H1 (cell line): ENCODE measurements at regions not wholly inside any gene's neighbourhood (a gene's known extent, or its start where the extent isn't known, plus 50 kb on each side); places are given as distances from the start of the nearest gene placed in this dataset.

Source experiments
- CTCF ChIA-PET: fragments of 300-600 bp; sonication (Branson Sonifier 250); formaldehyde crosslinking; loops from one replicate; lab custom pipeline; 2021; ENCODE audit not compliant: partially characterized antibody; lab: Charles Lee
- POLR2A ChIA-PET: fragments of 300-600 bp; sonication (Branson Sonifier 250); formaldehyde crosslinking; loops from one replicate; lab custom pipeline; 2021; ENCODE audit warnings: inconsistent platforms; ENCODE audit not compliant: partially characterized antibody; lab: Charles Lee
- DNase-seq, 2 experiments: peaks; one replicate each; pipeline versions ENCODE4 v3.0.0 to v3.0.0-alpha.2; 2010 to 2022; ENCODE audit warnings: low spot score in 2 of 2, low read depth in 1 of 2, mixed read lengths in 1 of 2
- FAIRE-seq: peaks from 2 replicates; lab custom pipeline; 2011; peaks lifted over from hg19 to GRCh38; lab: Jason Lieb, UNC
- H2AFZ ChIP-seq: 2 replicates; pipeline ENCODE4 v1.8.1; 2012; ENCODE audit warnings: low read length, inconsistent platforms
- H2AK5ac ChIP-seq: 2 replicates; pipeline ENCODE4 v1.6.1; 2013; ENCODE audit warnings: low read depth, low read length
- H2BK120ac ChIP-seq: replicated peaks from 2 replicates; pipeline ENCODE3; 2013; ENCODE audit warnings: low read depth, low read length, inconsistent platforms
- H2BK12ac ChIP-seq: 2 replicates; pipeline ENCODE4 v1.6.1; 2013; ENCODE audit warnings: low read depth, low read length
- H2BK15ac ChIP-seq: 2 replicates; pipeline ENCODE4 v1.6.1; 2013; ENCODE audit warnings: low read length
- H2BK20ac ChIP-seq: 2 replicates; pipeline ENCODE4 v1.6.1; 2013; ENCODE audit warnings: low read length
- H2BK5ac ChIP-seq: 2 replicates; pipeline ENCODE4 v1.6.1; 2013; ENCODE audit warnings: low read depth, low read length
- H3K14ac ChIP-seq: 2 replicates; pipeline ENCODE4 v1.6.1; 2013; ENCODE audit warnings: inconsistent platforms; ENCODE audit not compliant: insufficient read length
- H3K18ac ChIP-seq: 2 replicates; pipeline ENCODE4 v1.6.1; 2013; ENCODE audit warnings: low read length; ENCODE audit errors: extremely low read depth
- H3K23ac ChIP-seq: 2 replicates; pipeline ENCODE4 v1.6.1; 2013; ENCODE audit warnings: inconsistent platforms; ENCODE audit not compliant: insufficient read length
- H3K23me2 ChIP-seq: 2 replicates; pipeline ENCODE4 v1.6.1; 2013; ENCODE audit warnings: low read depth, low read length
- H3K27ac ChIP-seq: 2 replicates; pipeline ENCODE4 v1.6.1; 2011; ENCODE audit warnings: low read depth, low read length, inconsistent platforms
- H3K27me3 ChIP-seq, 4 experiments: replicated peaks in 1 of 4; 1 replicate in 1 of 4; 2 replicates in 3 of 4; pipeline versions ENCODE4 v1.6.1 to v1.8.1; 2011 to 2013; ENCODE audit warnings: low read length in 3 of 4, mild to moderate bottlenecking in 3 of 4, inconsistent platforms in 2 of 4, mixed read lengths in 2 of 4, moderate library complexity in 1 of 4; ENCODE audit not compliant: control insufficient read depth in 3 of 4, insufficient read depth in 3 of 4; ENCODE audit errors: extremely low read depth in 1 of 4
- H3K36me3 ChIP-seq, 4 experiments: 2 replicates each; pipeline versions ENCODE4 v1.6.1 to v1.8.1; 2011 to 2013; ENCODE audit warnings: mild to moderate bottlenecking in 4 of 4, low read length in 3 of 4, moderate library complexity in 2 of 4, control low read depth in 1 of 4, inconsistent platforms in 1 of 4; ENCODE audit not compliant: insufficient read depth in 4 of 4, control insufficient read depth in 2 of 4
- H3K4ac ChIP-seq: replicated peaks from 2 replicates; pipeline ENCODE3; 2013; ENCODE audit warnings: low read length, low read depth, mixed read lengths, inconsistent platforms; ENCODE audit not compliant: insufficient read length
- H3K4me1 ChIP-seq, 4 experiments: replicated peaks in 1 of 4; 1 replicate in 1 of 4; 2 replicates in 3 of 4; pipeline versions ENCODE4 v1.6.1 to v1.8.1; 2011 to 2013; ENCODE audit warnings: low read length in 3 of 4, inconsistent platforms in 2 of 4, mixed read lengths in 1 of 4; ENCODE audit not compliant: insufficient read depth in 4 of 4, control insufficient read depth in 3 of 4
- H3K4me2 ChIP-seq, 2 experiments: 2 replicates each; pipeline versions ENCODE4 v1.6.1 to v1.8.1; 2011 to 2013; ENCODE audit warnings: low read depth in 2 of 2, low read length in 2 of 2, control low read depth in 1 of 2, inconsistent platforms in 1 of 2, mild to moderate bottlenecking in 1 of 2; ENCODE audit not compliant: insufficient read depth in 1 of 2
- H3K4me3 ChIP-seq, 4 experiments: fragments of 200-600, 300-600 bp in 1 of 4; sonication (generic), shearing (Covaris generic), sonication (Bioruptor Twin) in 1 of 4; 2 replicates each; pipeline versions ENCODE4 v1.5.1 to v1.8.1; 2011 to 2016; ENCODE audit warnings: low read length in 4 of 4, low read depth in 3 of 4, control low read depth in 2 of 4, inconsistent platforms in 2 of 4, mild to moderate bottlenecking in 2 of 4, mixed read lengths in 1 of 4, moderate library complexity in 1 of 4; ENCODE audit not compliant: insufficient read depth in 2 of 4; ENCODE audit errors: extremely low read depth in 1 of 4
- H3K56ac ChIP-seq: replicated peaks from 2 replicates; pipeline ENCODE3; 2013; ENCODE audit warnings: low read depth, mild to moderate bottlenecking, mixed read lengths, low read length, inconsistent platforms; ENCODE audit not compliant: insufficient read length
- H3K79me1 ChIP-seq: 2 replicates; pipeline ENCODE4 v1.6.1; 2013; ENCODE audit warnings: low read depth, low read length, control low read depth
- H3K79me2 ChIP-seq, 2 experiments: 2 replicates each; pipeline versions ENCODE4 v1.6.1 to v1.8.1; 2012 to 2013; ENCODE audit warnings: low read length in 2 of 2, mild to moderate bottlenecking in 2 of 2, inconsistent platforms in 1 of 2; ENCODE audit not compliant: insufficient read depth in 2 of 2, control insufficient read depth in 1 of 2
- H3K9ac ChIP-seq, 4 experiments: replicated peaks in 1 of 4; 1 replicate in 1 of 4; 2 replicates in 3 of 4; pipeline versions ENCODE4 v1.6.1 to v1.8.1; 2011 to 2013; ENCODE audit warnings: low read depth in 3 of 4, low read length in 3 of 4, control low read depth in 2 of 4, mild to moderate bottlenecking in 2 of 4, moderate library complexity in 2 of 4, inconsistent platforms in 1 of 4; ENCODE audit errors: extremely low read depth in 1 of 4
- H3K9me3 ChIP-seq, 2 experiments: 2 replicates each; pipeline versions ENCODE4 v1.6.1 to v1.8.1; 2012 to 2013; ENCODE audit warnings: mild to moderate bottlenecking in 2 of 2, moderate library complexity in 2 of 2, control low read depth in 1 of 2, inconsistent platforms in 1 of 2, low read depth in 1 of 2, low read length in 1 of 2, mixed read lengths in 1 of 2; ENCODE audit not compliant: insufficient read depth in 2 of 2
- H4K20me1 ChIP-seq, 2 experiments: replicated peaks in 1 of 2; 2 replicates each; pipeline versions ENCODE3 to v1.8.1; 2011 to 2013; ENCODE audit warnings: inconsistent platforms in 2 of 2, low read length in 2 of 2, mild to moderate bottlenecking in 1 of 2; ENCODE audit not compliant: insufficient read depth in 2 of 2, control insufficient read depth in 1 of 2
- H4K5ac ChIP-seq: 2 replicates; pipeline ENCODE4 v1.6.1; 2013; ENCODE audit warnings: low read length, low read depth, mixed read lengths, inconsistent platforms; ENCODE audit not compliant: insufficient read length
- H4K8ac ChIP-seq: 2 replicates; pipeline ENCODE4 v1.8.0; 2013; ENCODE audit warnings: mild to moderate bottlenecking, moderate library complexity, low read length, inconsistent platforms; ENCODE audit not compliant: insufficient read depth; ENCODE audit errors: extremely low read depth
- H4K91ac ChIP-seq: replicated peaks from 2 replicates; pipeline ENCODE3; 2013; ENCODE audit warnings: low read length, mixed read lengths, inconsistent platforms; ENCODE audit not compliant: insufficient read length
- BACH1 ChIP-seq: IDR thresholded peaks from 2 replicates; pipeline ENCODE4 v1.6.1; 2012; ENCODE audit warnings: low read length, improper control_type of control experiment
- BCL11A ChIP-seq, 2 experiments: IDR thresholded peaks; one replicate each; pipeline ENCODE4 v1.6.1; 2011; ENCODE audit warnings: low read depth in 2 of 2, low read length in 2 of 2, mild to moderate bottlenecking in 2 of 2
- BRCA1 ChIP-seq: IDR thresholded peaks from 2 replicates; pipeline ENCODE4 v1.6.1; 2012; ENCODE audit warnings: low read depth, low read length, improper control_type of control experiment
- CEBPB ChIP-seq: IDR thresholded peaks from 2 replicates; pipeline ENCODE4 v1.6.1; 2012; ENCODE audit warnings: low read depth, low read length
- EZH2 ChIP-seq: fragments of 200-600 bp; sonication (generic); IDR thresholded peaks from 2 replicates; pipeline ENCODE4 v1.7.1; 2012; ENCODE audit warnings: low read depth, mild to moderate bottlenecking, moderate library complexity, low read length, inconsistent platforms; ENCODE audit not compliant: severe bottlenecking
- GABPA ChIP-seq: IDR thresholded peaks from 2 replicates; pipeline ENCODE4 v1.6.1; 2011; ENCODE audit warnings: mild to moderate bottlenecking, low read length, moderate library complexity, borderline replicate concordance; ENCODE audit not compliant: insufficient read depth
- KDM1A ChIP-seq: fragments of 200-600, 300-600 bp; sonication (generic); IDR thresholded peaks from 2 replicates; pipeline ENCODE4 v1.7.1; 2016; ENCODE audit warnings: mild to moderate bottlenecking, low read length, borderline replicate concordance
- NANOG ChIP-seq: IDR thresholded peaks from 2 replicates; pipeline ENCODE4 v1.6.1; 2011; ENCODE audit warnings: low read length, low read depth, mild to moderate bottlenecking, inconsistent platforms; ENCODE audit not compliant: insufficient read depth, poor library complexity, severe bottlenecking
- RFX5 ChIP-seq: IDR thresholded peaks from 2 replicates; pipeline ENCODE4 v1.6.1; 2011; ENCODE audit warnings: low read depth, low read length, improper control_type of control experiment, borderline replicate concordance
- SIN3A ChIP-seq, 2 experiments: IDR thresholded peaks in 1 of 2; conservative IDR thresholded peaks in 1 of 2; 2 replicates each; pipeline ENCODE4 v1.6.1; 2011 to 2012; ENCODE audit warnings: low read length in 2 of 2, improper control_type of control experiment in 1 of 2, low read depth in 1 of 2, mild to moderate bottlenecking in 1 of 2
- SIX5 ChIP-seq: IDR thresholded peaks from 2 replicates; pipeline ENCODE4 v1.6.1; 2011; ENCODE audit warnings: mild to moderate bottlenecking, low read depth, low read length
- WGBS, 2 experiments: shearing (Covaris generic) in 1 of 2; methylation state at CpG; one replicate each; pipeline versions ENCODE4 v1.1.6 to v1.1.7; 2013 to 2015; ENCODE audit warnings: low lambda C conversion rate in 2 of 2, mixed read lengths in 2 of 2, inconsistent platforms in 1 of 2, low coverage in 1 of 2, missing lambda C conversion rate in 1 of 2; ENCODE audit not compliant: insufficient replicate concordance in 2 of 2, insufficient coverage in 1 of 2, insufficient read length in 1 of 2; ENCODE audit errors: extremely low coverage in 1 of 2, missing lambda C conversion rate in 1 of 2; 5-methylcytosine and 5-hydroxymethylcytosine counted together
- TF ChIP-seq, protein P1 (sequence below): IDR thresholded peaks from 2 replicates; pipeline ENCODE4 v1.6.1; 2011; ENCODE audit warnings: low read depth, mild to moderate bottlenecking, low read length; ENCODE audit not compliant: insufficient read depth
- TF ChIP-seq, protein P2 (sequence below): IDR thresholded peaks from 2 replicates; pipeline ENCODE4 v1.6.1; 2012; ENCODE audit warnings: inconsistent platforms

DNA sequence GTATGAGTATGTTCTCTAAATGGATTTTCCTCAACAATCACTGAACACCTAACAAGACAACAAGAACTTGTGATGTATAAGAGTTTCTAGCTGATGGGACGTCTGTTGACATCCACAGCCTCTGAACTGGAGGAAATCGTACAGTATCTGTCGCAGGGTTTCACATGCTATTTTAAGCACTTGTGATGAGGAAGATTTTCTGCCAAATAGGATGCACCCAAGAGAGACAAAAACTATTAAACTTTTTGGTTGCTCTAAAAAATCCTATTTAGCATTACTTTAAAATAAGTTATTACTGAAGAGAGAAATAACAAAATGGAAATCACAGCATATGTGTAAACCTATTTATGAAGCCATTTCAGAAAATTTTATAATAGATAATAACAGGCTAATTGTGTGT is 356.1 kb upstream of the SLC7A11 start:
- Histone ChIP-seq H2BK12ac (no peak overlapping the region), H3K4me3 (no peak overlapping the region), H3K9ac (no peak overlapping the region), H4K20me1 (no peaks in the 10 kb centered on the region), H3K4me1 (no peaks in the 10 kb centered on the region), H3K23ac (no peak overlapping the region), H3K18ac (no peak overlapping the region), H4K91ac (no peak overlapping the region), H3K79me2 (no peaks in the 10 kb centered on the region), H3K56ac (no peak overlapping the region), H3K9me3 (no peaks in the 10 kb centered on the region; a peak in 1 of 4 replicates), H3K4me2 (no peak overlapping the region), H3K27ac (no peak overlapping the region), H2AFZ (no peak overlapping the region), H2AK5ac (no peak overlapping the region), H2BK15ac (no peak overlapping the region), H2BK5ac (no peak overlapping the region), H2BK120ac (no peak overlapping the region), H3K36me3 (no peaks in the 10 kb centered on the region), H4K5ac (no peak overlapping the region), H3K4ac (no peak overlapping the region), H3K27me3 (no peaks in the 10 kb centered on the region), H4K8ac (no peak overlapping the region), H2BK20ac (no peak overlapping the region), H3K14ac (no peak overlapping the region), H3K79me1 (no peaks in the 10 kb centered on the region), H3K23me2 (no peaks in the 10 kb centered on the region)
- no peak for FAIRE-seq
- ChIA-PET POLR2A (interaction anchor here (0.8 kb wide), 1 partner anchor 889 kb away, joined by 3 read pairs; no protein-coding TSS in a partner anchor), CTCF (interaction anchor here (0.6 to 1.4 kb wide), 4 partner anchors 82 to 340 kb away, joined by 3 read pairs; no protein-coding TSS in a partner anchor)
- WGBS, 2 experiments = 58% methylated on average over 3 of the region's 3 CpGs; no CpG with 5 or more reads in 1 of the 2 experiments
- DNase-seq = no peak
- TF ChIP-seq SIX5 = no peak
- no peak for TF ChIP-seq BRCA1
- TF ChIP-seq BCL11A (IDR thresholded peaks at IDR 0.05; ENCODE audit: low read depth in 2 of 2, low read length in 2 of 2) = no peak
- TF ChIP-seq, protein P1, sequence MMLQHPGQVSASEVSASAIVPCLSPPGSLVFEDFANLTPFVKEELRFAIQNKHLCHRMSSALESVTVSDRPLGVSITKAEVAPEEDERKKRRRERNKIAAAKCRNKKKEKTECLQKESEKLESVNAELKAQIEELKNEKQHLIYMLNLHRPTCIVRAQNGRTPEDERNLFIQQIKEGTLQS = no peak
- no peak for TF ChIP-seq EZH2
- no peak for TF ChIP-seq RFX5
- no peak for TF ChIP-seq NANOG
- no peak for TF ChIP-seq KDM1A
- no peak for TF ChIP-seq GABPA
- TF ChIP-seq BACH1 = no peak
- TF ChIP-seq SIN3A (conservative IDR thresholded peaks at IDR 0.05 in 1 of 2, IDR thresholded peaks at IDR 0.05 in 1 of 2; ENCODE audit: low read depth in 1 of 2, low read length in 2 of 2) = no peak
- no peak for TF ChIP-seq CEBPB
- TF ChIP-seq, protein P2, sequence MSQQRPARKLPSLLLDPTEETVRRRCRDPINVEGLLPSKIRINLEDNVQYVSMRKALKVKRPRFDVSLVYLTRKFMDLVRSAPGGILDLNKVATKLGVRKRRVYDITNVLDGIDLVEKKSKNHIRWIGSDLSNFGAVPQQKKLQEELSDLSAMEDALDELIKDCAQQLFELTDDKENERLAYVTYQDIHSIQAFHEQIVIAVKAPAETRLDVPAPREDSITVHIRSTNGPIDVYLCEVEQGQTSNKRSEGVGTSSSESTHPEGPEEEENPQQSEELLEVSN = no peak
